ENCODE measurements at regions not wholly inside any gene's neighbourhood (a gene's known extent, or its start where the extent isn't known, plus 50 kb on each side); places are given as distances from the start of the nearest gene placed in this dataset.

GRCh38 chr6:67300430-67301040 is 1334.5 kb upstream of the ADGRB3 start:
- Histone ChIP-seq H3K4me3 (no peak overlapping the region), H3K4me1 (ENCODE audit: control insufficient read depth in 1 of 2, low read depth in 2 of 2) (no peaks in the 10 kb centered on the region), H3K27me3 (replicated peaks; ENCODE audit: insufficient read depth) (no peaks in the 10 kb centered on the region), H3K27ac (no peak overlapping the region), H3K36me3 (no peaks in the 10 kb centered on the region), H3K9me3 (no peaks in the 10 kb centered on the region)
- no peak for TF ChIP-seq CTCF (IDR thresholded peaks at IDR 0.05)
- DNase-seq (ENCODE audit: low spot score) (no peak), ATAC-seq (ENCODE audit: insufficient number of reproducible peaks, low FRiP score, low read depth) (no peak)

GRCh38 chr6:67292169-67292568 is 1342.9 kb upstream of the ADGRB3 start:
- Histone ChIP-seq H3K4me1 (ENCODE audit: control insufficient read depth in 1 of 2, low read depth in 2 of 2) (no peaks in the 10 kb centered on the region), H3K36me3 (no peaks in the 10 kb centered on the region), H3K4me3 (no peak overlapping the region), H3K27me3 (replicated peaks; ENCODE audit: insufficient read depth) (no peaks in the 10 kb centered on the region), H3K9me3 (no peaks in the 10 kb centered on the region), H3K27ac (no peak overlapping the region)
- ATAC-seq (ENCODE audit: insufficient number of reproducible peaks, low FRiP score, low read depth) (no peak), DNase-seq (ENCODE audit: low spot score) (no peak)
- TF ChIP-seq CTCF (IDR thresholded peaks at IDR 0.05) = no peak

GRCh38 chr6:67287566-67287965 is 1347.5 kb upstream of the ADGRB3 start:
- no peaks in the 10 kb centered on the region for H3K36me3 ChIP-seq
- no peaks in the 10 kb centered on the region for H3K27me3 ChIP-seq (replicated peaks; ENCODE audit: insufficient read depth)
- ATAC-seq (ENCODE audit: insufficient number of reproducible peaks, low FRiP score, low read depth) = no peak
- DNase-seq (ENCODE audit: low spot score) = no peak
- no peak for TF ChIP-seq CTCF (IDR thresholded peaks at IDR 0.05)
- no peak overlapping the region for H3K27ac ChIP-seq
- H3K4me3 ChIP-seq = no peak overlapping the region
- H3K9me3 ChIP-seq = no peaks in the 10 kb centered on the region
- H3K4me1 ChIP-seq (ENCODE audit: control insufficient read depth in 1 of 2, low read depth in 2 of 2) = no peaks in the 10 kb centered on the region

GRCh38 chr6:67285770-67286495 is 1349.1 kb upstream of the ADGRB3 start:
- TF ChIP-seq CTCF (IDR thresholded peaks at IDR 0.05) = no peak

GRCh38 chr6:67277312-67277711 is 1357.8 kb upstream of the ADGRB3 start:
- Histone ChIP-seq H3K4me3 (no peak overlapping the region), H3K4me1 (ENCODE audit: control insufficient read depth in 1 of 2, low read depth in 2 of 2) (peaks cover 3 to 6% of the 10 kb centered on the region in 2 donors), H3K27ac (no peak overlapping the region), H3K27me3 (replicated peaks; ENCODE audit: insufficient read depth) (no peaks in the 10 kb centered on the region), H3K36me3 (no peaks in the 10 kb centered on the region), H3K9me3 (no peaks in the 10 kb centered on the region)
- TF ChIP-seq CTCF (IDR thresholded peaks at IDR 0.05) = no peak
- ATAC-seq (ENCODE audit: insufficient number of reproducible peaks, low FRiP score, low read depth) (no peak), DNase-seq (ENCODE audit: low spot score) (no peak)

More at GRCh38 chr6:67285770-67286495, 1349.1 kb upstream of the ADGRB3 start:
- H3K4me1 ChIP-seq (ENCODE audit: control insufficient read depth in 1 of 2, low read depth in 2 of 2) = no peaks in the 10 kb centered on the region
- no peaks in the 10 kb centered on the region for H3K9me3 ChIP-seq
- H3K27ac ChIP-seq = no peak overlapping the region
- DNase-seq (ENCODE audit: low spot score) = no peak
- H3K27me3 ChIP-seq (replicated peaks; ENCODE audit: insufficient read depth) = no peaks in the 10 kb centered on the region
- no peak overlapping the region for H3K4me3 ChIP-seq
- H3K36me3 ChIP-seq = no peaks in the 10 kb centered on the region
- ATAC-seq (ENCODE audit: insufficient number of reproducible peaks, low FRiP score, low read depth) = no peak

Measured in thoracic aorta (tissue), 2 donors.